ENCODE measurements at regions not wholly inside any gene's neighbourhood (a gene's known extent, or its start where the extent isn't known, plus 50 kb on each side); places are given as distances from the start of the nearest gene placed in this dataset.
A peak's percentile ranks its signal among the peaks of the same experiment; 100 is the strongest.

GRCh38 chr3:161913786-161914389, 417.3 kb downstream of the OTOL1 start:
- Mint-ChIP-seq H3K4me1 (ENCODE audit: unreplicated experiment) (peaks cover 5% of the 10 kb centered on the region), H3K4me3 (no peak overlapping the region), H3K27me3 (peaks cover 3% of the 10 kb centered on the region), H3K27ac (no peak overlapping the region), H3K36me3 (no peaks in the 10 kb centered on the region), H3K9me3 (no peaks in the 10 kb centered on the region)
- no peak for DNase-seq (ENCODE audit: extremely low spot score, unreplicated experiment)
- TF ChIP-seq CTCF (conservative IDR thresholded peaks at IDR 0.05), result no peak

- no peak for DNase-seq (ENCODE audit: extremely low spot score, unreplicated experiment)
- Mint-ChIP-seq H3K27ac (no peak overlapping the region), H3K27me3 (peaks cover 3% of the 10 kb centered on the region), H3K4me1 (ENCODE audit: unreplicated experiment) (peaks cover 5% of the 10 kb centered on the region), H3K9me3 (peaks cover 4% of the 10 kb centered on the region), H3K4me3 (no peak overlapping the region), H3K36me3 (no peaks in the 10 kb centered on the region)
- TF ChIP-seq CTCF (conservative IDR thresholded peaks at IDR 0.05), result peak; percentile 72
Measured at GRCh38 chr3:161914703-161915417, 418.3 kb downstream of the OTOL1 start.

- H3K4me1 Mint-ChIP-seq (ENCODE audit: unreplicated experiment), result peaks cover 5% of the 10 kb centered on the region
- peaks cover 4% of the 10 kb centered on the region for H3K9me3 Mint-ChIP-seq
Measured at GRCh38 chr3:161915418-161915750, 418.8 kb downstream of the OTOL1 start.

GRCh38 chr3:161920196-161920595, 423.6 kb downstream of the OTOL1 start:
- no peak overlapping the region for H3K4me3 Mint-ChIP-seq
- no peak overlapping the region for H3K27ac Mint-ChIP-seq
- TF ChIP-seq CTCF (conservative IDR thresholded peaks at IDR 0.05), result no peak
- no peak for DNase-seq (ENCODE audit: extremely low spot score, unreplicated experiment)
- peaks cover 1% of the 10 kb centered on the region for H3K4me1 Mint-ChIP-seq (ENCODE audit: unreplicated experiment)
- H3K9me3 Mint-ChIP-seq, result peaks cover 6% of the 10 kb centered on the region
- H3K27me3 Mint-ChIP-seq, result no peaks in the 10 kb centered on the region
- H3K36me3 Mint-ChIP-seq, result no peaks in the 10 kb centered on the region

More at GRCh38 chr3:161915418-161915750, 418.8 kb downstream of the OTOL1 start:
- no peak overlapping the region for H3K27ac Mint-ChIP-seq
- no peak overlapping the region for H3K4me3 Mint-ChIP-seq
- peaks cover 3% of the 10 kb centered on the region for H3K27me3 Mint-ChIP-seq
- no peak for DNase-seq (ENCODE audit: extremely low spot score, unreplicated experiment)
- TF ChIP-seq CTCF (conservative IDR thresholded peaks at IDR 0.05), result no peak
- no peaks in the 10 kb centered on the region for H3K36me3 Mint-ChIP-seq

- Mint-ChIP-seq H3K9me3 (peaks cover 5% of the 10 kb centered on the region), H3K4me1 (ENCODE audit: unreplicated experiment) (no peaks in the 10 kb centered on the region), H3K27me3 (no peaks in the 10 kb centered on the region), H3K4me3 (no peak overlapping the region), H3K27ac (no peak overlapping the region), H3K36me3 (no peaks in the 10 kb centered on the region)
- no peak for DNase-seq (ENCODE audit: extremely low spot score, unreplicated experiment)
- peak; percentile 44 for TF ChIP-seq CTCF (conservative IDR thresholded peaks at IDR 0.05)
Measured at GRCh38 chr3:161925749-161926360, 429.2 kb downstream of the OTOL1 start.

All from type B pancreatic cell (in vitro differentiated cells).